ENCODE measurements at regions not wholly inside any gene's neighbourhood (a gene's known extent, or its start where the extent isn't known, plus 50 kb on each side); places are given as distances from the start of the nearest gene placed in this dataset.

GRCh38 chr10:2494399-2494798 lies 572.9 kb upstream of the PFKP start:
- DNase-seq: no peak

GRCh38 chr10:2488446-2489005 lies 578.8 kb upstream of the PFKP start:
- DNase-seq: no peak

- DNase-seq: no peak
These were observed 579.4 kb upstream of the PFKP start for GRCh38 chr10:2487921-2488320.

- DNase-seq: no peak
These were observed 588.7 kb upstream of the PFKP start for GRCh38 chr10:2478656-2479055.

- DNase-seq: peak; percentile 37
These were observed 590.4 kb upstream of the PFKP start for GRCh38 chr10:2476812-2477553.

GRCh38 chr10:2476218-2476811 lies 591.0 kb upstream of the PFKP start:
- DNase-seq: no peak

GRCh38 chr10:2475711-2476217 lies 591.6 kb upstream of the PFKP start:
- no peak for DNase-seq

- no peak for DNase-seq
These were observed 595.5 kb upstream of the PFKP start for GRCh38 chr10:2471811-2472210.

- DNase-seq: no peak
These were observed 597.5 kb upstream of the PFKP start for GRCh38 chr10:2469802-2470201.

GRCh38 chr10:2464483-2464882 lies 602.9 kb upstream of the PFKP start:
- DNase-seq: no peak

GRCh38 chr10:2463316-2463715 lies 604.0 kb upstream of the PFKP start:
- DNase-seq: no peak

GRCh38 chr10:2462581-2462980 lies 604.8 kb upstream of the PFKP start:
- DNase-seq: no peak

GRCh38 chr10:2460812-2461211 lies 606.5 kb upstream of the PFKP start:
- no peak for DNase-seq

GRCh38 chr10:2459713-2460112 lies 607.6 kb upstream of the PFKP start:
- DNase-seq: no peak

GRCh38 chr10:2456834-2457233 lies 610.5 kb upstream of the PFKP start:
- no peak for DNase-seq

GRCh38 chr10:2445370-2445769 lies 622.0 kb upstream of the PFKP start:
- DNase-seq: no peak

- DNase-seq: no peak
These were observed 627.4 kb upstream of the PFKP start for GRCh38 chr10:2439983-2440382.

- DNase-seq: no peak
These were observed 628.3 kb upstream of the PFKP start for GRCh38 chr10:2439000-2439399.

GRCh38 chr10:2438248-2438939 lies 629.0 kb upstream of the PFKP start:
- no peak for DNase-seq

GRCh38 chr10:2436933-2437332 lies 630.4 kb upstream of the PFKP start:
- DNase-seq: no peak

- no peak for DNase-seq
These were observed 635.4 kb upstream of the PFKP start for GRCh38 chr10:2431961-2432360.

- DNase-seq: no peak
These were observed 639.9 kb upstream of the PFKP start for GRCh38 chr10:2427412-2427811.

GRCh38 chr10:2425320-2425719 lies 642.0 kb upstream of the PFKP start:
- DNase-seq: peak; percentile 14

- DNase-seq: no peak
These were observed 652.8 kb upstream of the PFKP start for GRCh38 chr10:2414562-2414961.

Data from NCI-H748 treated with DMSO at 0.1 percent for 48 hours (cell line).